ENCODE measurements at regions not wholly inside any gene's neighbourhood (a gene's known extent, or its start where the extent isn't known, plus 50 kb on each side); places are given as distances from the start of the nearest gene placed in this dataset.

DNA sequence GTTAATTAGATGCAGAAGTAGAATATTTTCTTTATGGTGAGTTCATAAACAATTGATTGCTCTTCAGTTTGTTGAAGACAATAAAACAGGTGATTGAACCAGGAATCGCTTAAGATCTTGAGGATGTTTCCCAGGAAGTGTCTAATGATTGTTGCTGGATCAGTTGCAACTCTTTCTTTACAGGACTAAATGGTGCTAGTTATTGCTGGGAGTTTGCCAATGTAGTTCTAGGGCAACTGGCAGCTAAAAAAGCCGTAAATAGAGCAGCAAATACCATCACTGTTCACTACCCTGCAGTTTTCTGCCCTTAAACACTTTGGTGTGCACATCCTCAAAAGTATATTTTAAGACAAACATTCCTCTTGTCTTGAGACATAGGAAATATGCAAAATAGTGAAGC, 119.2 kb upstream of the ANK3 start:
- TF ChIP-seq EZH2 (IDR thresholded peaks at IDR 0.05; ENCODE audit: low read length, unreplicated experiment): no peak
- TF ChIP-seq, protein P1, sequence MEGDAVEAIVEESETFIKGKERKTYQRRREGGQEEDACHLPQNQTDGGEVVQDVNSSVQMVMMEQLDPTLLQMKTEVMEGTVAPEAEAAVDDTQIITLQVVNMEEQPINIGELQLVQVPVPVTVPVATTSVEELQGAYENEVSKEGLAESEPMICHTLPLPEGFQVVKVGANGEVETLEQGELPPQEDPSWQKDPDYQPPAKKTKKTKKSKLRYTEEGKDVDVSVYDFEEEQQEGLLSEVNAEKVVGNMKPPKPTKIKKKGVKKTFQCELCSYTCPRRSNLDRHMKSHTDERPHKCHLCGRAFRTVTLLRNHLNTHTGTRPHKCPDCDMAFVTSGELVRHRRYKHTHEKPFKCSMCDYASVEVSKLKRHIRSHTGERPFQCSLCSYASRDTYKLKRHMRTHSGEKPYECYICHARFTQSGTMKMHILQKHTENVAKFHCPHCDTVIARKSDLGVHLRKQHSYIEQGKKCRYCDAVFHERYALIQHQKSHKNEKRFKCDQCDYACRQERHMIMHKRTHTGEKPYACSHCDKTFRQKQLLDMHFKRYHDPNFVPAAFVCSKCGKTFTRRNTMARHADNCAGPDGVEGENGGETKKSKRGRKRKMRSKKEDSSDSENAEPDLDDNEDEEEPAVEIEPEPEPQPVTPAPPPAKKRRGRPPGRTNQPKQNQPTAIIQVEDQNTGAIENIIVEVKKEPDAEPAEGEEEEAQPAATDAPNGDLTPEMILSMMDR (conservative IDR thresholded peaks at IDR 0.05; ENCODE audit: low read depth, low read length): no peak

Measured in PC-3 (cell line).